ENCODE measurements at regions not wholly inside any gene's neighbourhood (a gene's known extent, or its start where the extent isn't known, plus 50 kb on each side); places are given as distances from the start of the nearest gene placed in this dataset.

- H3K27ac ChIP-seq (ENCODE audit: low read length), result no peak overlapping the region
- H3K27ac Mint-ChIP-seq, result no peak overlapping the region
- WGBS (ENCODE audit: insufficient coverage), result 48% methylated on average over 2 of the region's 2 CpGs
- DNase-seq, result no peak
- no peaks in the 10 kb centered on the region for H3K9me3 Mint-ChIP-seq
- no peak for TF ChIP-seq CTCF (IDR thresholded peaks at IDR 0.05)
- no peaks in the 10 kb centered on the region for H3K27me3 ChIP-seq (ENCODE audit: control insufficient read depth, insufficient read depth, low read length)
- H3K36me3 ChIP-seq (ENCODE audit: control insufficient read depth, insufficient read depth, low read length), result no peaks in the 10 kb centered on the region
- intact Hi-C loops (cut with micrococcal nuclease), result no loop called here
- no peaks in the 10 kb centered on the region for H3K9me3 ChIP-seq (ENCODE audit: control insufficient read depth, insufficient read depth, low read length)
- H3K36me3 Mint-ChIP-seq, result no peaks in the 10 kb centered on the region
- no peak for ATAC-seq
- no peak overlapping the region for H3K4me3 Mint-ChIP-seq
- no peaks in the 10 kb centered on the region for H3K4me1 Mint-ChIP-seq
- peaks cover 5 to 9% of the 10 kb centered on the region in 2 donors for H3K27me3 Mint-ChIP-seq (ENCODE audit: low read depth in 2 of 2)
- H3K4me3 ChIP-seq (ENCODE audit: low read length), result no peak overlapping the region
- H3K4me1 ChIP-seq (ENCODE audit: control insufficient read depth, insufficient read depth, low read length), result no peaks in the 10 kb centered on the region
Observed at GRCh38 chr15:88385078-88385700, 82.0 kb downstream of the MRPL46 start.

- no peaks in the 10 kb centered on the region for H3K27me3 ChIP-seq (ENCODE audit: control insufficient read depth, insufficient read depth, low read length)
- Mint-ChIP-seq H3K27me3 (ENCODE audit: low read depth in 2 of 2) (peaks cover 5 to 9% of the 10 kb centered on the region in 2 donors), H3K36me3 (no peaks in the 10 kb centered on the region), H3K9me3 (no peaks in the 10 kb centered on the region), H3K27ac (no peak overlapping the region), H3K4me1 (no peaks in the 10 kb centered on the region), H3K4me3 (no peak overlapping the region)
- H3K9me3 ChIP-seq (ENCODE audit: control insufficient read depth, insufficient read depth, low read length), result no peaks in the 10 kb centered on the region
- WGBS (ENCODE audit: insufficient coverage), result 79% methylated on average over 1 of the region's 1 CpG
- intact Hi-C loops (cut with micrococcal nuclease), result no loop called here
- no peaks in the 10 kb centered on the region for H3K36me3 ChIP-seq (ENCODE audit: control insufficient read depth, insufficient read depth, low read length)
- no peak overlapping the region for H3K27ac ChIP-seq (ENCODE audit: low read length)
- DNase-seq (no peak), ATAC-seq (no peak)
- TF ChIP-seq CTCF (IDR thresholded peaks at IDR 0.05), result no peak
- H3K4me1 ChIP-seq (ENCODE audit: control insufficient read depth, insufficient read depth, low read length), result no peaks in the 10 kb centered on the region
- H3K4me3 ChIP-seq (ENCODE audit: low read length), result no peak overlapping the region
Observed at GRCh38 chr15:88383354-88383753, 83.8 kb downstream of the MRPL46 start.

GRCh38 chr15:88382482-88382983 is 84.7 kb downstream of the MRPL46 start:
- no peaks in the 10 kb centered on the region for H3K36me3 Mint-ChIP-seq
- no peak overlapping the region for H3K27ac Mint-ChIP-seq
- intact Hi-C loops (cut with micrococcal nuclease), result no loop called here
- Histone ChIP-seq H3K4me1 (ENCODE audit: control insufficient read depth, insufficient read depth, low read length) (no peaks in the 10 kb centered on the region), H3K9me3 (ENCODE audit: control insufficient read depth, insufficient read depth, low read length) (no peaks in the 10 kb centered on the region), H3K27ac (ENCODE audit: low read length) (no peak overlapping the region), H3K27me3 (ENCODE audit: control insufficient read depth, insufficient read depth, low read length) (no peaks in the 10 kb centered on the region), H3K4me3 (ENCODE audit: low read length) (no peak overlapping the region), H3K36me3 (ENCODE audit: control insufficient read depth, insufficient read depth, low read length) (no peaks in the 10 kb centered on the region)
- no peak for ATAC-seq
- TF ChIP-seq CTCF (IDR thresholded peaks at IDR 0.05), result no peak
- H3K4me1 Mint-ChIP-seq, result no peaks in the 10 kb centered on the region
- 60% methylated on average over 2 of the region's 5 CpGs for WGBS (ENCODE audit: insufficient coverage)
- peaks cover 5 to 9% of the 10 kb centered on the region in 2 donors for H3K27me3 Mint-ChIP-seq (ENCODE audit: low read depth in 2 of 2)
- DNase-seq, result no peak
- no peaks in the 10 kb centered on the region for H3K9me3 Mint-ChIP-seq
- H3K4me3 Mint-ChIP-seq, result no peak overlapping the region

DNA sequence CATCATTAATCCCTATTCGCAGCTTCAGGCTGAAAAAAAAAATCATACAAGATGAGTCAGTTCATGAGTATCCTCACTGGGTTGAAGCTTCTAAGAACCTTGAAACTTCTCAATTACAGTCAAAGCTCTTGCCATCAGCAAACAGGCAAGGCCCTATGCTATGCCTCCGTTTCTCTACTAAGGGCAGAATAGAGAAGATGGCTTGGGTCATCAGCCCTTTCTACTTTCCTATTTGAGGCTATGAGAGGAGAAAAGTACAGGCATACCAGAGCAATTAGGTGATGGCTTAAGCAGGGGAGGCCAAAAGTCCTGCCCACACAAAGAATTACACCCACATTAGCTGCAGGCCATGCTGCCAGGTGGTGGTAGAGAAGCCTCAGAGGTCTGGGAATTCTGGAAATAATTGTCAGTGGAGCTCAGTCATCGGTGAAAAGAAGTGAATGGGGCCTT is 89.0 kb downstream of the MRPL46 start:
- Histone ChIP-seq H3K4me3 (ENCODE audit: low read length) (no peak overlapping the region), H3K36me3 (ENCODE audit: control insufficient read depth, insufficient read depth, low read length) (no peaks in the 10 kb centered on the region), H3K27ac (ENCODE audit: low read length) (no peak overlapping the region), H3K4me1 (ENCODE audit: control insufficient read depth, insufficient read depth, low read length) (no peaks in the 10 kb centered on the region), H3K27me3 (ENCODE audit: control insufficient read depth, insufficient read depth, low read length) (no peaks in the 10 kb centered on the region), H3K9me3 (ENCODE audit: control insufficient read depth, insufficient read depth, low read length) (no peaks in the 10 kb centered on the region)
- Mint-ChIP-seq H3K4me1 (no peaks in the 10 kb centered on the region), H3K27ac (no peak overlapping the region), H3K9me3 (no peaks in the 10 kb centered on the region), H3K27me3 (ENCODE audit: low read depth in 2 of 2) (peaks cover 0 to 5% of the 10 kb centered on the region in 2 donors), H3K36me3 (no peaks in the 10 kb centered on the region), H3K4me3 (no peak overlapping the region)
- TF ChIP-seq CTCF (IDR thresholded peaks at IDR 0.05), result no peak
- DNase-seq (no peak), ATAC-seq (no peak)
- intact Hi-C loops (cut with micrococcal nuclease), result no loop called here
- 83% methylated on average over 3 of the region's 3 CpGs for WGBS (ENCODE audit: insufficient coverage)
